ENCODE measurements at regions not wholly inside any gene's neighbourhood (a gene's known extent, or its start where the extent isn't known, plus 50 kb on each side); places are given as distances from the start of the nearest gene placed in this dataset.

DNA sequence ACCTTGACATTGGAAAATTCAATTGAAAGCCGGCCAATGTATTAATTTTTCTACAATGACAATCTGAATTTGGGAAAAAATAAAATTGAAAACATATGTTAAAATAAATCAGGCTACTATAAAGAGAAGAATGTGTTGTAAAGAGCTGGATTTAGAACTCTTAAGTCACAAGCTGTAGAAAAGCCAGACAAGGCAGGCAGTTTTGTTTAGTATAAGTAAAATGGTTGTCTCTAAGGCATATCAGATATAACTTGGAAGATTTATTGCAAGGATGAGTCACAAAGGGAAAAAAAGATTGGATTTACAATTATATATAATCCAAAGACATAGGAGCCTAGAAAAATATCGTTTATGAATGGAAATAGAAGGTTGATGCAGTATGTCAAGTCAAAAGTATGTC, 549.1 kb upstream of the EPHA5 start:
- CTCF ChIA-PET (ENCODE audit: low intra/inter-chr PET ratio, low total read pairs): no interaction called here
- Histone ChIP-seq H3K27me3 (ENCODE audit: control insufficient read depth in 1 of 2, insufficient read depth in 2 of 2, low read length in 2 of 2) (no peaks in the 10 kb centered on the region), H3K9ac (ENCODE audit: insufficient read depth, low read depth, low read length) (no peak overlapping the region), H3K4me3 (replicated peaks in 1 of 3; ENCODE audit: insufficient read depth in 1 of 3, low read depth in 2 of 3, low read length in 3 of 3) (no peak overlapping the region), H2AFZ (ENCODE audit: low read length) (no peak overlapping the region), H3K36me3 (replicated peaks in 1 of 2; ENCODE audit: control insufficient read depth in 1 of 2, insufficient read depth in 2 of 2, low read length in 2 of 2) (no peaks in the 10 kb centered on the region), H3K27ac (ENCODE audit: extremely low read length, insufficient read depth, low read length) (no peak overlapping the region), H3K9me3 (ENCODE audit: low read length) (no peaks in the 10 kb centered on the region), H4K20me1 (ENCODE audit: insufficient read depth, low read length) (no peaks in the 10 kb centered on the region), H3K4me2 (ENCODE audit: low read depth, low read length) (no peak overlapping the region), H3K79me2 (ENCODE audit: insufficient read depth, low read length) (no peaks in the 10 kb centered on the region), H3K4me1 (ENCODE audit: insufficient read depth, low read length) (no peaks in the 10 kb centered on the region)
- DNase-seq (ENCODE audit: low spot score): no peak
- no peak for ATAC-seq
- intact Hi-C loops (cut with micrococcal nuclease; ENCODE audit: unreplicated experiment) (no loop called here), in situ Hi-C loops (cut with HindIII; ENCODE audit: extremely low pct_ligation_motif_present, low pct_unique_long_range_greater_than_20kb) (no loop called here)
- FAIRE-seq: no peak
- no TSS peak for BruUV-seq (replicated peaks)
- whole genome bisulfite sequencing (ENCODE audit: low lambda C conversion rate): 34% methylated on average over 2 of the region's 2 CpGs
- POLR2A ChIA-PET: no interaction called here
- no peak for TF ChIP-seq NPAS2 (CRISPR knock-in tag; IDR thresholded peaks at IDR 0.05; ENCODE audit: borderline replicate concordance)
- TF ChIP-seq AGO1 (IDR thresholded peaks at IDR 0.05; ENCODE audit: low read depth, low read length, poor library complexity, severe bottlenecking): no peak
- no peak for TF ChIP-seq NKX3-1 (CRISPR knock-in tag; IDR thresholded peaks at IDR 0.05)
- no peak for TF ChIP-seq ZNF550 (CRISPR knock-in tag; IDR thresholded peaks at IDR 0.05; ENCODE audit: borderline replicate concordance)
- no peak for TF ChIP-seq KMT2B (CRISPR knock-in tag; IDR thresholded peaks at IDR 0.05)
- TF ChIP-seq, protein P1, sequence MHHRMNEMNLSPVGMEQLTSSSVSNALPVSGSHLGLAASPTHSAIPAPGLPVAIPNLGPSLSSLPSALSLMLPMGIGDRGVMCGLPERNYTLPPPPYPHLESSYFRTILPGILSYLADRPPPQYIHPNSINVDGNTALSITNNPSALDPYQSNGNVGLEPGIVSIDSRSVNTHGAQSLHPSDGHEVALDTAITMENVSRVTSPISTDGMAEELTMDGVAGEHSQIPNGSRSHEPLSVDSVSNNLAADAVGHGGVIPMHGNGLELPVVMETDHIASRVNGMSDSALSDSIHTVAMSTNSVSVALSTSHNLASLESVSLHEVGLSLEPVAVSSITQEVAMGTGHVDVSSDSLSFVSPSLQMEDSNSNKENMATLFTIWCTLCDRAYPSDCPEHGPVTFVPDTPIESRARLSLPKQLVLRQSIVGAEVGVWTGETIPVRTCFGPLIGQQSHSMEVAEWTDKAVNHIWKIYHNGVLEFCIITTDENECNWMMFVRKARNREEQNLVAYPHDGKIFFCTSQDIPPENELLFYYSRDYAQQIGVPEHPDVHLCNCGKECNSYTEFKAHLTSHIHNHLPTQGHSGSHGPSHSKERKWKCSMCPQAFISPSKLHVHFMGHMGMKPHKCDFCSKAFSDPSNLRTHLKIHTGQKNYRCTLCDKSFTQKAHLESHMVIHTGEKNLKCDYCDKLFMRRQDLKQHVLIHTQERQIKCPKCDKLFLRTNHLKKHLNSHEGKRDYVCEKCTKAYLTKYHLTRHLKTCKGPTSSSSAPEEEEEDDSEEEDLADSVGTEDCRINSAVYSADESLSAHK (CRISPR knock-in tag; IDR thresholded peaks at IDR 0.05; ENCODE audit: borderline replicate concordance): no peak
- no peak for TF ChIP-seq TBX3 (IDR thresholded peaks at IDR 0.05; ENCODE audit: borderline replicate concordance)
- TF ChIP-seq ZC3H13 (CRISPR knock-in tag; IDR thresholded peaks at IDR 0.05): no peak
- TF ChIP-seq NFE2L1 (CRISPR knock-in tag; IDR thresholded peaks at IDR 0.05; ENCODE audit: borderline replicate concordance): no peak
- TF ChIP-seq TAF1 (CRISPR knock-in tag; IDR thresholded peaks at IDR 0.05): no peak
- TF ChIP-seq, protein P2, sequence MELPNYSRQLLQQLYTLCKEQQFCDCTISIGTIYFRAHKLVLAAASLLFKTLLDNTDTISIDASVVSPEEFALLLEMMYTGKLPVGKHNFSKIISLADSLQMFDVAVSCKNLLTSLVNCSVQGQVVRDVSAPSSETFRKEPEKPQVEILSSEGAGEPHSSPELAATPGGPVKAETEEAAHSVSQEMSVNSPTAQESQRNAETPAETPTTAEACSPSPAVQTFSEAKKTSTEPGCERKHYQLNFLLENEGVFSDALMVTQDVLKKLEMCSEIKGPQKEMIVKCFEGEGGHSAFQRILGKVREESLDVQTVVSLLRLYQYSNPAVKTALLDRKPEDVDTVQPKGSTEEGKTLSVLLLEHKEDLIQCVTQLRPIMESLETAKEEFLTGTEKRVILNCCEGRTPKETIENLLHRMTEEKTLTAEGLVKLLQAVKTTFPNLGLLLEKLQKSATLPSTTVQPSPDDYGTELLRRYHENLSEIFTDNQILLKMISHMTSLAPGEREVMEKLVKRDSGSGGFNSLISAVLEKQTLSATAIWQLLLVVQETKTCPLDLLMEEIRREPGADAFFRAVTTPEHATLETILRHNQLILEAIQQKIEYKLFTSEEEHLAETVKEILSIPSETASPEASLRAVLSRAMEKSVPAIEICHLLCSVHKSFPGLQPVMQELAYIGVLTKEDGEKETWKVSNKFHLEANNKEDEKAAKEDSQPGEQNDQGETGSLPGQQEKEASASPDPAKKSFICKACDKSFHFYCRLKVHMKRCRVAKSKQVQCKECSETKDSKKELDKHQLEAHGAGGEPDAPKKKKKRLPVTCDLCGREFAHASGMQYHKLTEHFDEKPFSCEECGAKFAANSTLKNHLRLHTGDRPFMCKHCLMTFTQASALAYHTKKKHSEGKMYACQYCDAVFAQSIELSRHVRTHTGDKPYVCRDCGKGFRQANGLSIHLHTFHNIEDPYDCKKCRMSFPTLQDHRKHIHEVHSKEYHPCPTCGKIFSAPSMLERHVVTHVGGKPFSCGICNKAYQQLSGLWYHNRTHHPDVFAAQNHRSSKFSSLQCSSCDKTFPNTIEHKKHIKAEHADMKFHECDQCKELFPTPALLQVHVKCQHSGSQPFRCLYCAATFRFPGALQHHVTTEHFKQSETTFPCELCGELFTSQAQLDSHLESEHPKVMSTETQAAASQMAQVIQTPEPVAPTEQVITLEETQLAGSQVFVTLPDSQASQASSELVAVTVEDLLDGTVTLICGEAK (IDR thresholded peaks at IDR 0.05): no peak
- TF ChIP-seq, protein P2 (CRISPR knock-in tag; IDR thresholded peaks at IDR 0.05): no peak
- no peak for TF ChIP-seq ZKSCAN5 (CRISPR knock-in tag; IDR thresholded peaks at IDR 0.05)
- no peak for TF ChIP-seq PHF8 (CRISPR knock-in tag; IDR thresholded peaks at IDR 0.05)
- TF ChIP-seq ATF1 (CRISPR knock-in tag; IDR thresholded peaks at IDR 0.05): no peak
- no peak for TF ChIP-seq REPIN1 (CRISPR knock-in tag; IDR thresholded peaks at IDR 0.05; ENCODE audit: borderline replicate concordance, low read depth)

Measured in HepG2 (cell line).